WTC11 (cell line): ENCODE measurements at regions not wholly inside any gene's neighbourhood (a gene's known extent, or its start where the extent isn't known, plus 50 kb on each side); places are given as distances from the start of the nearest gene placed in this dataset.

Experiments
- CREM ChIP-seq: sonication (generic); formaldehyde crosslinking; IDR thresholded peaks from 2 replicates; pipeline ENCODE4 v1.8.1; 2022; ENCODE audit warnings: mild to moderate bottlenecking, missing genetic modification reagents, moderate library complexity
- E2F5 ChIP-seq: sonication (generic); formaldehyde crosslinking; IDR thresholded peaks from 2 replicates; pipeline ENCODE4 v1.8.1; 2022; ENCODE audit warnings: mild to moderate bottlenecking, moderate library complexity, missing genetic modification reagents
- FOXP1 ChIP-seq: sonication (generic); formaldehyde crosslinking; IDR thresholded peaks from 2 replicates; pipeline ENCODE4 v1.8.0; 2022; ENCODE audit warnings: missing genetic modification reagents, mild to moderate bottlenecking, moderate library complexity, borderline replicate concordance
- GTF2I ChIP-seq: fragments of 250-450 bp; sonication (Bioruptor Pico); conservative IDR thresholded peaks from 2 replicates; pipeline ENCODE4 v1.4.0; 2021; ENCODE audit warnings: mild to moderate bottlenecking
- MAX ChIP-seq: sonication (generic); formaldehyde crosslinking; IDR thresholded peaks from 2 replicates; pipeline ENCODE4 v1.8.0; 2022; ENCODE audit warnings: mild to moderate bottlenecking, missing genetic modification reagents
- SP1 ChIP-seq: sonication (generic); formaldehyde crosslinking; conservative IDR thresholded peaks from 2 replicates; pipeline ENCODE4 v1.8.1; 2022; ENCODE audit warnings: missing genetic modification reagents
- ZBTB43 ChIP-seq: sonication (generic); formaldehyde crosslinking; IDR thresholded peaks from 2 replicates; pipeline ENCODE4 v1.8.1; 2023; ENCODE audit warnings: mild to moderate bottlenecking, missing genetic modification reagents
- ZNF219 ChIP-seq: sonication (generic); formaldehyde crosslinking; IDR thresholded peaks from 2 replicates; pipeline ENCODE4 v1.8.0; 2023; ENCODE audit warnings: missing genetic modification reagents, mild to moderate bottlenecking, borderline replicate concordance
- ZNF532 ChIP-seq: fragments of 250-450 bp; sonication (Bioruptor Pico); IDR thresholded peaks from 2 replicates; pipeline ENCODE4 v1.9.0; 2021; ENCODE audit warnings: mild to moderate bottlenecking, borderline replicate concordance
- ZNF671 ChIP-seq: fragments of 250-450 bp; sonication (Bioruptor Pico); IDR thresholded peaks from 2 replicates; pipeline ENCODE4 v1.8.0; 2021; ENCODE audit warnings: mild to moderate bottlenecking
- TF ChIP-seq, protein P1 (sequence below): sonication (generic); formaldehyde crosslinking; IDR thresholded peaks from 2 replicates; pipeline ENCODE4 v1.8.1; 2023; ENCODE audit warnings: mild to moderate bottlenecking, moderate library complexity, missing genetic modification reagents
- TF ChIP-seq, protein P2 (sequence below): fragments of 200-600 bp; IDR thresholded peaks from 2 replicates; pipeline ENCODE4 v1.8.0; 2022; ENCODE audit warnings: antibody characterized with exemption
- TF ChIP-seq, protein P3 (sequence below): sonication (generic); formaldehyde crosslinking; IDR thresholded peaks from 2 replicates; pipeline ENCODE4 v1.8.1; 2023; ENCODE audit warnings: mild to moderate bottlenecking, missing genetic modification reagents

- TF ChIP-seq CREM (CRISPR knock-in tag) (no peak), GTF2I (CRISPR knock-in tag) (no peak), MAX (CRISPR knock-in tag) (no peak), SP1 (no peak), ZNF219 (CRISPR knock-in tag) (no peak), ZNF532 (CRISPR knock-in tag) (no peak), FOXP1 (CRISPR knock-in tag) (no peak), ZNF671 (CRISPR knock-in tag) (no peak), ZBTB43 (CRISPR knock-in tag) (no peak), E2F5 (no peak)
- TF ChIP-seq, protein P1, sequence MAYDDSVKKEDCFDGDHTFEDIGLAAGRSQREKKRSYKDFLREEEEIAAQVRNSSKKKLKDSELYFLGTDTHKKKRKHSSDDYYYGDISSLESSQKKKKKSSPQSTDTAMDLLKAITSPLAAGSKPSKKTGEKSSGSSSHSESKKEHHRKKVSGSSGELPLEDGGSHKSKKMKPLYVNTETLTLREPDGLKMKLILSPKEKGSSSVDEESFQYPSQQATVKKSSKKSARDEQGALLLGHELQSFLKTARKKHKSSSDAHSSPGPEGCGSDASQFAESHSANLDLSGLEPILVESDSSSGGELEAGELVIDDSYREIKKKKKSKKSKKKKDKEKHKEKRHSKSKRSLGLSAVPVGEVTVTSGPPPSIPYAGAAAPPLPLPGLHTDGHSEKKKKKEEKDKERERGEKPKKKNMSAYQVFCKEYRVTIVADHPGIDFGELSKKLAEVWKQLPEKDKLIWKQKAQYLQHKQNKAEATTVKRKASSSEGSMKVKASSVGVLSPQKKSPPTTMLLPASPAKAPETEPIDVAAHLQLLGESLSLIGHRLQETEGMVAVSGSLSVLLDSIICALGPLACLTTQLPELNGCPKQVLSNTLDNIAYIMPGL (CRISPR knock-in tag), result no peak
- TF ChIP-seq, protein P2, sequence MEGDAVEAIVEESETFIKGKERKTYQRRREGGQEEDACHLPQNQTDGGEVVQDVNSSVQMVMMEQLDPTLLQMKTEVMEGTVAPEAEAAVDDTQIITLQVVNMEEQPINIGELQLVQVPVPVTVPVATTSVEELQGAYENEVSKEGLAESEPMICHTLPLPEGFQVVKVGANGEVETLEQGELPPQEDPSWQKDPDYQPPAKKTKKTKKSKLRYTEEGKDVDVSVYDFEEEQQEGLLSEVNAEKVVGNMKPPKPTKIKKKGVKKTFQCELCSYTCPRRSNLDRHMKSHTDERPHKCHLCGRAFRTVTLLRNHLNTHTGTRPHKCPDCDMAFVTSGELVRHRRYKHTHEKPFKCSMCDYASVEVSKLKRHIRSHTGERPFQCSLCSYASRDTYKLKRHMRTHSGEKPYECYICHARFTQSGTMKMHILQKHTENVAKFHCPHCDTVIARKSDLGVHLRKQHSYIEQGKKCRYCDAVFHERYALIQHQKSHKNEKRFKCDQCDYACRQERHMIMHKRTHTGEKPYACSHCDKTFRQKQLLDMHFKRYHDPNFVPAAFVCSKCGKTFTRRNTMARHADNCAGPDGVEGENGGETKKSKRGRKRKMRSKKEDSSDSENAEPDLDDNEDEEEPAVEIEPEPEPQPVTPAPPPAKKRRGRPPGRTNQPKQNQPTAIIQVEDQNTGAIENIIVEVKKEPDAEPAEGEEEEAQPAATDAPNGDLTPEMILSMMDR, result no peak
- TF ChIP-seq, protein P3, sequence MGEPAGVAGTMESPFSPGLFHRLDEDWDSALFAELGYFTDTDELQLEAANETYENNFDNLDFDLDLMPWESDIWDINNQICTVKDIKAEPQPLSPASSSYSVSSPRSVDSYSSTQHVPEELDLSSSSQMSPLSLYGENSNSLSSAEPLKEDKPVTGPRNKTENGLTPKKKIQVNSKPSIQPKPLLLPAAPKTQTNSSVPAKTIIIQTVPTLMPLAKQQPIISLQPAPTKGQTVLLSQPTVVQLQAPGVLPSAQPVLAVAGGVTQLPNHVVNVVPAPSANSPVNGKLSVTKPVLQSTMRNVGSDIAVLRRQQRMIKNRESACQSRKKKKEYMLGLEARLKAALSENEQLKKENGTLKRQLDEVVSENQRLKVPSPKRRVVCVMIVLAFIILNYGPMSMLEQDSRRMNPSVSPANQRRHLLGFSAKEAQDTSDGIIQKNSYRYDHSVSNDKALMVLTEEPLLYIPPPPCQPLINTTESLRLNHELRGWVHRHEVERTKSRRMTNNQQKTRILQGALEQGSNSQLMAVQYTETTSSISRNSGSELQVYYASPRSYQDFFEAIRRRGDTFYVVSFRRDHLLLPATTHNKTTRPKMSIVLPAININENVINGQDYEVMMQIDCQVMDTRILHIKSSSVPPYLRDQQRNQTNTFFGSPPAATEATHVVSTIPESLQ, result no peak
These were observed 85.8 kb downstream of the TFPI2 start for GRCh38 chr7:93804726-93805125.
